SK-N-SH (cell line): ENCODE measurements at regions not wholly inside any gene's neighbourhood (a gene's known extent, or its start where the extent isn't known, plus 50 kb on each side); places are given as distances from the start of the nearest gene placed in this dataset.

ENCODE experiments used
- CTCF ChIA-PET: fragments of 300-600, 350-600 bp; formaldehyde crosslinking; extraction: SDS; loops from one replicate; lab custom pipeline; 2021; lab: Yijun Ruan, JAX
- POLR2A ChIA-PET: fragments of 350-600 bp; sonication (Branson Sonifier 250); formaldehyde crosslinking; extraction: SDS; loops from one replicate; lab custom pipeline; 2020; ENCODE audit warnings: antibody characterized with exemption, inconsistent platforms; lab: Yijun Ruan, JAX
- DNase-seq: peaks from one replicate; pipeline ENCODE4 v3.0.0; 2012
- H2AFZ ChIP-seq: fragments of 200-600 bp; sonication (generic); 2 replicates; pipeline ENCODE4 v1.8.1; 2016; ENCODE audit warnings: antibody characterized with exemption, mild to moderate bottlenecking, low read depth
- H3F3A ChIP-seq: fragments of 200-600 bp; sonication (generic); replicated peaks from 2 replicates; pipeline ENCODE3; 2016; ENCODE audit warnings: antibody characterized with exemption, mild to moderate bottlenecking; ENCODE audit not compliant: insufficient read depth
- H3K27ac ChIP-seq, 2 experiments: fragments of 200-500 bp in 1 of 2; fragments of 200-600 bp in 1 of 2; sonication (Bioruptor generic) in 1 of 2; sonication (generic), shearing (Covaris generic) in 1 of 2; 2 replicates each; pipeline versions ENCODE4 v1.5.1 to v1.6.1; 2014 to 2016; ENCODE audit warnings: low read depth in 2 of 2, inconsistent platforms in 1 of 2, low read length in 1 of 2, mild to moderate bottlenecking in 1 of 2, mixed read lengths in 1 of 2
- H3K27me3 ChIP-seq: fragments of 200-600 bp; sonication (generic), shearing (Covaris generic); 2 replicates; pipeline ENCODE4 v1.6.1; 2016; ENCODE audit warnings: mixed run types; ENCODE audit not compliant: insufficient read depth
- H3K36me3 ChIP-seq, 2 experiments: fragments of 200-500 bp in 1 of 2; fragments of 200-600 bp in 1 of 2; sonication (Bioruptor generic) in 1 of 2; sonication (generic) in 1 of 2; replicated peaks in 1 of 2; 2 replicates each; pipeline versions ENCODE3 to v1.5.1; 2014 to 2016; ENCODE audit warnings: low read length in 1 of 2, mild to moderate bottlenecking in 1 of 2; ENCODE audit not compliant: insufficient read depth in 2 of 2, control insufficient read depth in 1 of 2
- H3K4me1 ChIP-seq, 2 experiments: fragments of 200-500 bp in 1 of 2; fragments of 200-600 bp in 1 of 2; sonication (Bioruptor generic) in 1 of 2; sonication (generic), shearing (Covaris generic) in 1 of 2; 2 replicates each; pipeline versions ENCODE4 v1.5.1 to v1.6.1; 2014 to 2016; ENCODE audit warnings: low read depth in 1 of 2, low read length in 1 of 2, mixed run types in 1 of 2; ENCODE audit not compliant: insufficient read depth in 2 of 2, control insufficient read depth in 1 of 2
- H3K4me2 ChIP-seq: fragments of 200-600 bp; sonication (generic), shearing (Covaris generic); 2 replicates; pipeline ENCODE4 v1.6.1; 2017; ENCODE audit warnings: mixed run types
- H3K4me3 ChIP-seq, 2 experiments: fragments of 200-500 bp in 1 of 2; fragments of 200-600 bp in 1 of 2; sonication (Bioruptor generic) in 1 of 2; sonication (generic), shearing (Covaris generic) in 1 of 2; 2 replicates each; pipeline versions ENCODE4 v1.5.1 to v1.8.1; 2014 to 2016; ENCODE audit warnings: low read depth in 2 of 2, inconsistent platforms in 1 of 2, low read length in 1 of 2, mild to moderate bottlenecking in 1 of 2, mixed read lengths in 1 of 2, moderate library complexity in 1 of 2
- H3K79me2 ChIP-seq: fragments of 200-600 bp; sonication (generic); 2 replicates; pipeline ENCODE4 v1.8.1; 2017; ENCODE audit warnings: mild to moderate bottlenecking; ENCODE audit not compliant: insufficient read depth
- H3K9ac ChIP-seq: fragments of 200-600 bp; sonication (generic); 2 replicates; pipeline ENCODE4 v1.6.1; 2017; ENCODE audit warnings: mixed run types
- H3K9me2 ChIP-seq: fragments of 200-600 bp; sonication (generic); 2 replicates; pipeline ENCODE4 v1.6.1; 2017; ENCODE audit warnings: mixed run types
- H3K9me3 ChIP-seq: fragments of 200-600 bp; sonication (generic); 2 replicates; pipeline ENCODE4 v1.6.1; 2017; ENCODE audit warnings: mixed run types, mild to moderate bottlenecking, moderate library complexity
- H4K20me1 ChIP-seq: fragments of 200-600 bp; sonication (generic); 2 replicates; pipeline ENCODE4 v1.6.1; 2017; ENCODE audit warnings: mild to moderate bottlenecking, mixed run types; ENCODE audit not compliant: insufficient read depth
- CHD2 ChIP-seq: fragments of 150-350 bp; IDR thresholded peaks from 2 replicates; pipeline ENCODE4 v1.6.1; 2018; ENCODE audit warnings: low read length; ENCODE audit not compliant: partially characterized antibody
- EP300 ChIP-seq, 2 experiments: IDR thresholded peaks; 2 replicates each; pipeline versions ENCODE4 v1.4.0 to v1.6.1; 2012; ENCODE audit warnings: borderline replicate concordance in 1 of 2, low read depth in 1 of 2, low read length in 1 of 2
- EZH2phosphoT487 ChIP-seq: fragments of 200-600 bp; sonication (generic); IDR thresholded peaks from 2 replicates; pipeline ENCODE4 v1.6.1; 2017; ENCODE audit warnings: low read depth, mixed run types, mild to moderate bottlenecking, antibody characterized with exemption, moderate library complexity, borderline replicate concordance
- MXI1 ChIP-seq: IDR thresholded peaks from 2 replicates; pipeline ENCODE4 v1.6.1; 2012; ENCODE audit warnings: mild to moderate bottlenecking, low read depth, low read length, improper control_type of control experiment
- POLR2AphosphoS5 ChIP-seq: IDR thresholded peaks from 2 replicates; pipeline ENCODE4 v1.6.1; 2012; ENCODE audit warnings: low read depth, low read length
- RFX5 ChIP-seq: IDR thresholded peaks from 2 replicates; pipeline ENCODE4 v1.6.1; 2012; ENCODE audit warnings: mild to moderate bottlenecking, improper control_type of control experiment, low read length
- SIN3A ChIP-seq: IDR thresholded peaks from 2 replicates; pipeline ENCODE4 v1.6.1; 2012; ENCODE audit warnings: low read depth, mild to moderate bottlenecking, low read length, moderate library complexity, borderline replicate concordance
- WGBS: methylation state at CpG from one replicate; pipeline ENCODE4 v1.1.6; 2017; ENCODE audit warnings: low lambda C conversion rate; 5-methylcytosine and 5-hydroxymethylcytosine counted together
- TF ChIP-seq, protein P1 (sequence below): fragments of 200-600 bp; sonication (generic); IDR thresholded peaks from 2 replicates; pipeline ENCODE4 v1.6.1; 2017; ENCODE audit warnings: antibody characterized with exemption, mild to moderate bottlenecking, moderate library complexity
- TF ChIP-seq, protein P2 (sequence below): IDR thresholded peaks from 2 replicates; pipeline ENCODE4 v1.4.0; 2012; ENCODE audit warnings: low read depth, borderline replicate concordance
- TF ChIP-seq, protein P3 (sequence below): IDR thresholded peaks from 2 replicates; pipeline ENCODE4 v1.4.0; 2012; ENCODE audit warnings: low read depth
- TF ChIP-seq, protein P4 (sequence below): IDR thresholded peaks from 2 replicates; pipeline ENCODE4 v1.4.0; 2012; ENCODE audit warnings: low read depth, borderline replicate concordance

DNA sequence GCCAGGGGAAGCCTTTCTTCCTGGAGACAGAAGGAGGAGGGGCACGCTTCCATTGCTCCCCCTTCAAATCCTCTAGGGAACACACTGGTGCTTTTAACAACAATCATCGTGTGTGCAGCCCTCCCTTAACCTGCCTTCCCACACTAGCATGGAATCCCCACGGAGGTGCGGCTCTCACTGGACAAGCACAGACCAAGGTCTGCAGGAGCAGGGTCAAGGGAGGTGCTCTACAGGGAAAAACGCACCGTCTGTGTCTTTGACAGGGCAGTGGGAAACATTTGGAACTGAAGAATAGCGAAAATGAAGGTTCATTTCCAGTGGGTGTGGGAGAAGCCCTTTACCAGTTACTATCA, 527.1 kb downstream of the QKI start:
- Histone ChIP-seq H3K4me1 (no peaks in the 10 kb centered on the region), H3K27me3 (no peaks in the 10 kb centered on the region), H3K4me3 (no peak overlapping the region), H3K27ac (no peak overlapping the region), H4K20me1 (no peaks in the 10 kb centered on the region), H3F3A (no peaks in the 10 kb centered on the region), H3K9me3 (no peaks in the 10 kb centered on the region), H3K36me3 (no peaks in the 10 kb centered on the region), H3K9me2 (no peaks in the 10 kb centered on the region), H2AFZ (no peak overlapping the region), H3K79me2 (no peaks in the 10 kb centered on the region), H3K9ac (no peak overlapping the region), H3K4me2 (no peak overlapping the region)
- ChIA-PET POLR2A (no interaction called here), CTCF (interaction anchor here (1.2 kb wide), 1 partner anchor 513 kb away, joined by 3 read pairs; no protein-coding TSS in a partner anchor)
- 57% methylated on average over 7 of the region's 7 CpGs for WGBS
- DNase-seq = no peak
- TF ChIP-seq, protein P1, sequence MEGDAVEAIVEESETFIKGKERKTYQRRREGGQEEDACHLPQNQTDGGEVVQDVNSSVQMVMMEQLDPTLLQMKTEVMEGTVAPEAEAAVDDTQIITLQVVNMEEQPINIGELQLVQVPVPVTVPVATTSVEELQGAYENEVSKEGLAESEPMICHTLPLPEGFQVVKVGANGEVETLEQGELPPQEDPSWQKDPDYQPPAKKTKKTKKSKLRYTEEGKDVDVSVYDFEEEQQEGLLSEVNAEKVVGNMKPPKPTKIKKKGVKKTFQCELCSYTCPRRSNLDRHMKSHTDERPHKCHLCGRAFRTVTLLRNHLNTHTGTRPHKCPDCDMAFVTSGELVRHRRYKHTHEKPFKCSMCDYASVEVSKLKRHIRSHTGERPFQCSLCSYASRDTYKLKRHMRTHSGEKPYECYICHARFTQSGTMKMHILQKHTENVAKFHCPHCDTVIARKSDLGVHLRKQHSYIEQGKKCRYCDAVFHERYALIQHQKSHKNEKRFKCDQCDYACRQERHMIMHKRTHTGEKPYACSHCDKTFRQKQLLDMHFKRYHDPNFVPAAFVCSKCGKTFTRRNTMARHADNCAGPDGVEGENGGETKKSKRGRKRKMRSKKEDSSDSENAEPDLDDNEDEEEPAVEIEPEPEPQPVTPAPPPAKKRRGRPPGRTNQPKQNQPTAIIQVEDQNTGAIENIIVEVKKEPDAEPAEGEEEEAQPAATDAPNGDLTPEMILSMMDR = no peak
- TF ChIP-seq, protein P2, sequence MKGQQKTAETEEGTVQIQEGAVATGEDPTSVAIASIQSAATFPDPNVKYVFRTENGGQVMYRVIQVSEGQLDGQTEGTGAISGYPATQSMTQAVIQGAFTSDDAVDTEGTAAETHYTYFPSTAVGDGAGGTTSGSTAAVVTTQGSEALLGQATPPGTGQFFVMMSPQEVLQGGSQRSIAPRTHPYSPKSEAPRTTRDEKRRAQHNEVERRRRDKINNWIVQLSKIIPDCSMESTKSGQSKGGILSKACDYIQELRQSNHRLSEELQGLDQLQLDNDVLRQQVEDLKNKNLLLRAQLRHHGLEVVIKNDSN = no peak
- TF ChIP-seq, protein P3, sequence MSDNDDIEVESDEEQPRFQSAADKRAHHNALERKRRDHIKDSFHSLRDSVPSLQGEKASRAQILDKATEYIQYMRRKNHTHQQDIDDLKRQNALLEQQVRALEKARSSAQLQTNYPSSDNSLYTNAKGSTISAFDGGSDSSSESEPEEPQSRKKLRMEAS = no peak

DNA sequence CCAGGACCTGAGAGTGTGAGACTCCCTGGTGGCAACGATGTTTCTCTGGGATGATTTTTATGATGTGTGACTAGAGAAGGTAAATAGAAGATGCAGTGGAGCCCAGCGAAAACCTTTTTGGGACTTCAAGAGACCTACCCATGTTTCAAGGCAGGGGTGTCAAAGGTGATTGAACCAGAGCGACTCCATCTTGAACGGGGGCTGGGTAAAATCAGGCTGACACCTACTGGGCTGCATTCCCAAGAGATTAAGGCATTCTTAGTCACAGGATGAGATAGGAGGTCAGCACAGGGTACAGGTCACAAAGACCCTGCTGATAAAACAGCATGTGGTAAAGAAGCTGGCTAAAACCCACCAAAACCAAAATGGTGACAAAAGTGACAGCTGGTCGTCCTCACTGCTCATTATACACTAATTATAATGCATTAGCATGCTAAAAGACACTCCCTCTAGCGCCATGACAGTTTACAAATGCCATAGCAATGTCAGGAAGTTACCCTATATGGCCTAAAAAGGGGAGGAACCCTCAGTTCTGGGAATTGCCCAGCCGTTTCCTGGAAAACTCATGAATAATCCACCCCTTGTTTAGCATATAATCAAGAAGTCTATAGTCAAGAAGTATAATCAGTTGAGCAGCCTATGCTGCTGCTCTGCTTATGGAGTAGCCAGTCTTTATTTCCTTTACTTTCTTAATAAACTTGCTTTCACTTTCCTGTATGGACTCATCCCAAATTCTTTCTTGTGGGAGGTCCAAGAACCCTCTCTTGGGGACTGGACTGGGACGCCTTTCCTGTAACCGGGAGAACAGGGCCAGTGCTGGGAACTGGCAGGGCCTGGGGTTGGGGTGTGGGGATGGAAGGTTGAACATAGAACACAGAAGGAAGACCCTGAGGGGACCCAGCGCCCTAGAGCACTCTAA, 526.4 kb downstream of the QKI start:
- H3K4me3 ChIP-seq = no peak overlapping the region
- no peaks in the 10 kb centered on the region for H3K9me2 ChIP-seq
- H3K27ac ChIP-seq = no peak overlapping the region
- H3K9me3 ChIP-seq = no peaks in the 10 kb centered on the region
- H3K27me3 ChIP-seq = no peaks in the 10 kb centered on the region
- WGBS = 43% methylated on average over 10 of the region's 10 CpGs
- no peak overlapping the region for H3K4me2 ChIP-seq
- POLR2A ChIA-PET = no interaction called here
- no peaks in the 10 kb centered on the region for H3K4me1 ChIP-seq
- no peak for DNase-seq
- H3F3A ChIP-seq = no peaks in the 10 kb centered on the region
- CTCF ChIA-PET = no interaction called here
- no peak overlapping the region for H2AFZ ChIP-seq
- TF ChIP-seq POLR2AphosphoS5 (no peak), MXI1 (no peak), EP300 (IDR thresholded peaks at IDR 0.05; ENCODE audit: borderline replicate concordance in 1 of 2, low read depth in 1 of 2, low read length in 1 of 2) (no peak), EZH2phosphoT487 (no peak), SIN3A (no peak), CHD2 (no peak), RFX5 (no peak)
- TF ChIP-seq, protein P3 = no peak
- TF ChIP-seq, protein P4, sequence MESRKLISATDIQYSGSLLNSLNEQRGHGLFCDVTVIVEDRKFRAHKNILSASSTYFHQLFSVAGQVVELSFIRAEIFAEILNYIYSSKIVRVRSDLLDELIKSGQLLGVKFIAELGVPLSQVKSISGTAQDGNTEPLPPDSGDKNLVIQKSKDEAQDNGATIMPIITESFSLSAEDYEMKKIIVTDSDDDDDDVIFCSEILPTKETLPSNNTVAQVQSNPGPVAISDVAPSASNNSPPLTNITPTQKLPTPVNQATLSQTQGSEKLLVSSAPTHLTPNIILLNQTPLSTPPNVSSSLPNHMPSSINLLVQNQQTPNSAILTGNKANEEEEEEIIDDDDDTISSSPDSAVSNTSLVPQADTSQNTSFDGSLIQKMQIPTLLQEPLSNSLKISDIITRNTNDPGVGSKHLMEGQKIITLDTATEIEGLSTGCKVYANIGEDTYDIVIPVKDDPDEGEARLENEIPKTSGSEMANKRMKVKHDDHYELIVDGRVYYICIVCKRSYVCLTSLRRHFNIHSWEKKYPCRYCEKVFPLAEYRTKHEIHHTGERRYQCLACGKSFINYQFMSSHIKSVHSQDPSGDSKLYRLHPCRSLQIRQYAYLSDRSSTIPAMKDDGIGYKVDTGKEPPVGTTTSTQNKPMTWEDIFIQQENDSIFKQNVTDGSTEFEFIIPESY = no peak
- H3K9ac ChIP-seq = no peak overlapping the region
- no peaks in the 10 kb centered on the region for H4K20me1 ChIP-seq
- no peaks in the 10 kb centered on the region for H3K36me3 ChIP-seq
- no peaks in the 10 kb centered on the region for H3K79me2 ChIP-seq
